ENCODE measurements at regions not wholly inside any gene's neighbourhood (a gene's known extent, or its start where the extent isn't known, plus 50 kb on each side); places are given as distances from the start of the nearest gene placed in this dataset.
"Not testable (repeated sequence)": the region's sequence is repeated elsewhere in the genome, so short reads cannot be mapped to it uniquely, and the experiment has no call there.

DNA sequence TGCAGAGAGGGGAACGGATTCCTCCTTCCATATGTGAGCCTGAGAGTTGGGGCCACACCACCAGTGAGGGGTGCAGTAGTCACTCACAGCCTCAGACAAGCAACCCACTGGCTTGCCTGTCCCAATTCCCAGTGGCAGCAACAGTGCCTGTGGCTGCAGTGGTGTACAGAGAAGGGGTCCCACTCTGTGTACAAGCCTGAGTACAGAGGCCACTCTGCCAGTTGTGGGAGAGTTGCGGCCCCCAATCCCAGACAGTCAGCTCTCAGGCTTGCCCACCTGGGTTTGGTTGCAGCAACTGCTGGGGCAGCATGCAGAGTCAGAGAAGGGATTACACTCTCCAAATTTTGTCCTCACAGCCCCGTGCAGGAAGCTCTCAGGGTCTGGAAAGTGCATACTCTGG is 133.2 kb upstream of the RFX3 start:
- no peak for DNase-seq

DNA sequence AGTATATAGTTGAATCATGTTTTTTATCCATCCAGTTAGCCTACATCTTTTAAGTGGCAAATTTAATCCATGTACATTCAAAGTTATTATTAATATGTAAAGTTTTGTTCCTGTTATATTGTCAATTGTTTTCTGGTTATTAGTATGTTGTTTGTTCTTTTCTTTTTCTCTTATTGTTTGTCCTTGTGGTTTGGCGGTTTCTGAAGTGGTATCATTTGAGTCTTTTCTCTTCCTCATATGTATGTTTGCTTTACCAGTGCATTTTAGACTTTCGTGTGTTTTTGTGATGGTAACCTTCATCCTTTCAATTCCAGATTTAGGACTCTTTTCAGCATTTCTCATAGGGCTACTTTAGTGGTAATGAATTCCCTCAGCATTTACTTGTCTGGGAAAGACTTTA is 130.4 kb upstream of the RFX3 start:
- DNase-seq: no peak

DNA sequence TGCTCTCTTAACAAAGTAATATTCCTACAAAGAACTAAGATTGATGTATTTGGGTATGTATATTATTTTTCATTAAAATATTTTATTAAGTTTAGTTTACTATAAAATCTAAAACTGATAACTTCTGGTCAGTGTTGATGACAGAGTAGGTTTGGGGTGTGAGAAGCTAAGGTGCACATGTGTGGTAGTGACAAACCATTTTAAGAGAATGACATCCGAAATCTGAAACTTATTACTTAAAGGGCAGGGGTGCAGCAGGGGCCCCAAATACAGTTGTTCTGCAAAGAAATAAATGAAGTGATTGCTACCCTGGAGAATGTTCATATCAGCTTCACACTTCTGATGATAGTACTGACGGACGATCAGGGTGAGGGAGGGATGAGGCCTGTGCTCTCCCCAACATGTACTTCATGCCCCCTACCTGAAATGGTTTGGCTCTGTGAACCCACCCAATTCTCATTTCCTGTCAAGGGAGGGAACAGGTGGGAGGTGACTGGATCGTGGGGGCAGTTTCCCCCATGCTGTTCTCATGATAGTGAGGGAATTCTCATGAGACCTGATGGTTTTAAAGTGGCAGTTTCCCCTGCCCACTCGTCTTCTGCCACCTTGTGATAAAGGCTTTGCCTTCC is 125.3 kb upstream of the RFX3 start:
- no peak for DNase-seq

DNA sequence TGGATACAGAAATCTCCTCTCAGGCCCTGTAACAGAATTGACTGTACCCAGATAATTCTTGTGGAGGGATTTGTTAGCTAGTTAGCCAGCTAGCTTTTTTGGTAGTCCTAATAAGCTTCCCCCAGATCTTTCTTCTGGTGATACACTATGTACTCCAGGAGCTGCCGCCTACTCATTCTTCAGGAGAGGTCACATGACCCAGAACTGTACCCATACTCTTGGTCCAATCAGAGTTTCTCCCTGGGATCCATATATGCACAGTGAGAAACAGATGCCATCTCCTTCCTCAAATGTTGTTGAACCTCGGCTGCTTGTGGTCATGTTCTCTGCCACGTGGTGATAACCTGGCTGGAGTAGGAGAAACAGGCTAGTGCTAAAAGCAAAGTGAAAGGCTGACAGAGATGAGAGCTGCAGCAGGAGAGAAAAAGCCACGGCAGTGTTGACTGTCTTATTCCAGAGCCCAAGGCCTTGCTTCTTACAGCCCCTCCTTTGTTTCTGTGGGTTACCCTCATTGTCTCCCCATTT is 123.0 kb upstream of the RFX3 start:
- no peak for DNase-seq

DNA sequence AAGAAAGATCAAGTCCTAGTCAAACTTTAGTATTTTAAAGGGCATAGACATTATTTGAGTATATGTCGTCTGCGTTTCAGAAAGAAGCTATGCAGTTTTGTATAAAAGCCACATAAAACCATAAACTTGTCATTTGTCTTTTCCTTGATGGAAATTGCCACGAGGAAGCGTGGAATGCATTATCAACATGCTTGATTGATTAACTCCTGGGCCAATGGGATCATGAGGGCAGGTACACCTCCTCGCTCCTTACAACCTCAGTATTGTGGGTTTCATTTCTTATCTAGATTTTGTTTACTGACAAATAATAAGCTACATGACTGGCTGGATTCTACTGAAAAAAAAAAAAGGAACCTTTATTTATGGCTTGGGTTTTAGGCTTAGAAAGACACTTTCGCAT is 122.5 kb upstream of the RFX3 start:
- DNase-seq: no peak

DNA sequence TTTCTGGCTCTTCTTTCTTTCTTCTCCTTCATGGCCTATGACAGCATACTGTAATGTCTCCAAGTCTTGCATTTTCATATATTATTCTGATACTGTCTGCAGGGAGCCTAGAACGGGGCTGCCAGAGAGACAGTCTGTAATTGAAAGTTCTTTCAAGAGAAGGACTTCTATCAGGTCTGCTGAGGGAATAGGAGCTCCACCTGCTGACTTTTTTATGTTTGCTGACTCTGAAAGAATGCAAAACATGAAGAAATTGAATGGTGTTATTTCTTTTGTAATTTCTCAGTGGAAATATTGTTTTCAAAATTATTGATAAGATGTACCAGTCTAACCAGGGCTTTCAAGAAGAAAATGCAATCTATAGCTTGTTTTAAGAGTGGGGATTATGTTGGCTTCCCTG is 121.9 kb upstream of the RFX3 start:
- DNase-seq: no peak

DNA sequence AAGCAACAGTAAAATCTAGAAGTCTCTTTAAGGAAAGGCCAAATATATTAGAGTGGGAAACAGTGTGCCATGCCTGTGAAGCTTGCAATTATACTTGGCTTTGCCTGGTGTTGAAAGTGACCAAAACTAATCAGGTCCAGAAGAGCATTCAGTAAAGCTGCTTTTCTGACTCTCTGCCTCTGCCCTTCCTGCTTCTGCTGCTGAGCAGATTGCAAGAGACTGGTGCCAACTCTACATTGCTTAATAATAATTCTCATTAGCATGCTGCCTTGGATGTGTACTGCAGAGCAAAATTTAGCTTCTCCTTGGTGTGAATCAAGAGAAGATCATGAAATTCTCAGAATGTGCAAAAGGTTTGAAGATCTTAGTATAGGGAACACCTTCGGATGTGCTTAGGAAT is 120.4 kb upstream of the RFX3 start:
- no peak for DNase-seq

DNA sequence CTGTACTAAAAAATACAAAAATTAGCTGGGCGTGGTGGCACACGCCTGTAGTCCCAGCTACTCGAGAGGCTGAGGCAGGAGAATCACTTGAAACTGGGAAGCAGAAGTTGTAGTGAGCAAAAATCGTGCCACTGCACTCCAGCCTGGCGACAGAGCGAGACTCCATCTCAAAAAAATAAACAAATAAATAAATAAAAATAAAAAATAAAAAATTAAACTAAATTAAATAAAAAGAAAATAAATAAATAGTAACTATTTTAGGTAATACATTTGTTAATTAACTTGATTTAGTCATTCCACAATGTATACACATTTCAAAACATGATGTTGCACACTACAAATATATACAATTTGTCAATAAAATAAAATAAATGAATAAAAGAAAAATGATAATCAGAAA is 116.3 kb upstream of the RFX3 start:
- DNase-seq: not testable (repeated sequence)

DNA sequence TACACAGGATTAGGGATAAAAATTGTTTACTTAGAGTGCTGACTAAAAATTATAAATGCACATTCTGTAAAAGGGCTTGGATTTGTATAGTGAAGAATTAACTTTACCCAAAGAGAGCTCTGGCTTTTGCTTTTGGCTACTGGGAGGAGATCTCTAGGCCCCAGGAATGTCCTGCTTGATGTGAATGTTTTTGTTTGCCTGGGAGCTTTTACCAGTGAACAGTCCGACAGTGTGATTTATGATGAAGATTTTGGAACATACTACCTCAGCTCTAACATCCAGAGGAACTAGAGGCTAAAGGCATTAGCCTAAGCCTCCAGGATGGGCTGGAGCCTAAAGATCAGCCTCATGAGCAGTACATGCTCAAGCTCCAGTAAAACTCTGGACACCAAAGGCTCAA is 103.7 kb upstream of the RFX3 start:
- DNase-seq: no peak

DNA sequence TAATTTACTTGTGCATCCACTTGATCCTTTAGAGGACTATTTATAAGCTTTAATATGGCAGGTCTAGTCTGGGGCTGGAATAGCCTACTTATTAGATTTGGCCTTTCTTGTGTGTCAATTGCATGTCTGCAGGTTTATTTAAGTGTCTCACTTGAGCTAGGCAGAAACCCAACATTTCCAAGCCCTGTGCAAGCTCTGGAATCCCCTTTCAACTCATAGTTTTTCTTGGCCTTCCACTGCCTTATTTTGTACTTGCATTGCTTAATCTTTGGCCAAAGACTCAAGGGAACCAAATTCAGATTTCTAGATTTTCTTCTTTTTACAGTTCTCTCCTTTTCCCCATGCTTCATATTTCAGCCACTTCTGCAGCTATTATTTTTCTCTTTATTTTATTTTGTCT is 102.4 kb upstream of the RFX3 start:
- no peak for DNase-seq

DNA sequence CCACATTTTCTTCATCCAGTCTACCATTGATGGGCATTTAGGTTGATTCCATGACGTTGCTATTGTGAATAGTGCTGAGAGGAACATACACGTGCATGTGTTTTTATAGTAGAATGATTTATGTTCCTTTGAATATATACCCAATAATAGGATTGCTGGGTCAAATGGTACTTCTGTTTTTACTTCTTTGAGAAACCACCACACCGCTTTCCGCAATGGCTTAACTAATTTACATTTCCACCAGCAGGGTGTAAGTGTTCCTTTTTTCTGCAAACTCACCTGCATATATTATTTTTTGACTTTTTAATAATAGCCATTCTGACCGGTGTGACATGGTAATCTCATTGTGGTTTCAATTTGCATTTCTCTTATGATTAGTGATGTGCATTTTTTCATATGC is 82.2 kb upstream of the RFX3 start:
- DNase-seq: no peak

DNA sequence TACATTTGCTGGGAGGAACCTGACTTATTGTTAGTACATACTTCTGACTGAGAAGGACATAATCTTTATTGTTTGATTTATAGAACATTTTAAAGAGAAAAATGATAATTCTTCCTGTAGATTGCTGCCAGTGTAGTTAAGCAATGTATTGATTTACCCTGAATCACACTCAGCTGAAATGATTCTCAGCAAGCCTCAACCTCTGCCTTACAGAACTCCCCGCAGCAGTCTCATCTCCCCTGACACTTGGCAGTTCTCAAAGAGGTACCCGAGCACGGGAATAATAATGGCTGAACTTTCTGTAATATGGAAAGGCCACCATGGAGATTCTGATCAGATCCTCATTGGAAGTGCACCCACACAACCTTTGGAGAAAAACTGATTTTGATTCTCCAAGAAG is 74.9 kb upstream of the RFX3 start:
- no peak for DNase-seq

DNA sequence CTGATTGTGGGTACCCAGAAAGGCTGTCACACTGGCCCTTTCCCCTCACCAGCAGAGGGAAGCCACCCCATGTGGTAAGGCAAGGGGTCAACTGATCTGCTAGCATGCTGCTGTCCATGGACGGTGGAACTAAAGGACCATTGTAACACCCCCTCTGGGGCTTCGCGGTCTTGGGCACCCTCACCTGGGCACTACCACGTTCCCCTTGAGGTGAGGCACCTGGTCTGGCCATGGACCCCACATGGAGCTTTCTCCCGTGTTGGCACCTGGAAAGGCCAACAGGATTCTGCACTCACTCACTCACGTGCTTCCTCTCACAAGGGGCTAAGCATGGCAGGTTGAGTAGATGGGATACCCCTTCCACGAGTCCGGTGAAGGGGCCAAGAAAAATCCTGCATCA is 72.0 kb upstream of the RFX3 start:
- no peak for DNase-seq

DNA sequence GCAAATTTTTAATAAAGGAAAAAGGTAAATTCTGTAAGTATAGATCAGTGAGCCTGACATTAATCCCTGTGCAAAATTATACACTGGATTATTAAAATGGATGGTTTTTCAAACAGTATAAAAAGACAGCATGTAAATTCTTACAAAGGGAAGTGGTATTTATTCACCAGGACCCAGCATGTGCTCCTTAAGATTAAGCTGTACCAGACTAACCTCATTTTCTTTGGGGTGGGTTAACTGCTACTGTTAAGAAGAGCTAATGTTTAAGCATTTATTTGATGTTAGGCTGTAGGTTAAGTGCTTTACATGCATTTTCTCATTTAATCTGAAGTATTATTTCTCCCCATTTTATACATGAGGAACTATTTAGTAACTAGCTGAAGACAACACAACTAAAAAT is 60.3 kb upstream of the RFX3 start:
- no peak for DNase-seq

DNA sequence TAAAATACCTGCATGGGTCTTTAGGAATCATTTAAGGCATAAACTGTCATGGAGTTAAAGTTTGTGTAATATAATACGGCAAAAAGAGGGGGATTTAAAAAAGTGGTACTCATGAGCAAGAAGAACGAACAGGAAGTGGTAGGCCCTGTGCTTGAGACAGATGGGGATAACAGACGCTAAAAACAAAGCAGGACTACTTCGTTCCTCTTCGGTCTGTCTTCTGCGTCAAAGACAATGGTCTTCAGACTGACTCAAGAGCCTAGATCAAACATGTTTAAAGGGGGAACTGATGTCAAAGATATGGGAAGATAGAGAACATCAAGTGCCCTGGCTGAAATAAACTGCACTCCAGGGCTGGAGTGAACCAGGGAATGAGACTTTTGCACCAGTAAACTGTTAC is 59.8 kb upstream of the RFX3 start:
- no peak for DNase-seq

DNA sequence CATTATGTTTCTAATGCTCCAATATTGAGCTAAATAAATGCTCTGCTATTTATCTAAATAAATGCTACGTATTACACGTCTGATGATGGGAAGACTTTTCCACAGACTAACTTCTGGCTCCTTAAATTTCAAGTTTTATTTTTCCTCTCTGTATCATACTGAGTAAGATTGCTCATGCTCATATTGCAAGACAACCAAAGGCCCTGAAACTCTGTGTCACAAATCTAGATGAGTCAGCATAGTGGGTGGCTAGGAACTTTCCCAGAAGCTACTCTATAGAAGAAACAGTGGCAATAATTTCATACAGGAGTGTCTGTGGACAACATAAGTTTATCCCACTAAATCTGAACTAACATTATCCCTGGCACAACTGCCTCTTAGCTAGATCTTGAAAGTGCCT is 53.0 kb upstream of the RFX3 start:
- no peak for DNase-seq

DNA sequence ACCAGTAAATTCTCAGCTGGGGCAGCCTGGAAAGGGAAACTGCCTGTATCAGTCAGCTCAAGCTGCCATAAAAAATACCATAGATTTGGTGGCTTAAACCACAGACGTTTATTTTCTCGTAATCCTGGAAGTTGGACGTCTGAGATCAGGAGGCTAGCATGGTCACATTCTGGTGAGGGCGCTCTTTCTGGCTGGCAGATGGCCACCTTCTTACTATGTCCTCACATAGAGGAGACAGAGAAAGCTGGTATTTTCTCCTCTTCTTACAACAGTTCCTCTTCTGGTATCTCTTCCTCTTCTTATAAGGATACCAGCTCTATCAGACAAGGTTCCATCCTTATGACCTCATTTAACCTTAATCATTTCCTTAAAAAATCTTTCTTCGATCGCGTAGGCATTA is 50.5 kb upstream of the RFX3 start:
- no peak for DNase-seq

DNA sequence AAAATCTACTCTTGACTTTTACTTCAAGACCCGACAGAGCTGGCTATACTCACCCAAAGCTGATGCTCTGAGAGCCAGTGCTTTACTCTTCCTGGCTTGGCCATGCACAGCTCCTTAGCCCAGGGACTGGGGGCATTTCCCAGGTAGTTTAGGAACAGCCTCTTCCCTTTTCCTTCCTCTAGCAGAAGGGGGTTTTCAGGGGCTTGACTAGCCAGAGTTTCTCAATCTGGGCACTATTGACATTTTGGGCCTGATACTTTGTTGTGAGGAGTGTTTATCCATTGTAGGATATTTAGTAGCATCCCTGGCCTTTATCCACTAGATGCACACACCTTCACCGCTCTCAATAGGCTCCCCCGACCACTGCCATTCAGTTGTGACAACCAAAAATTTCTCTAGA is 50.0 kb upstream of the RFX3 start:
- no peak for DNase-seq
